Heart left ventricle (tissue), 16 donors: ENCODE measurements at regions not wholly inside any gene's neighbourhood (a gene's known extent, or its start where the extent isn't known, plus 50 kb on each side); places are given as distances from the start of the nearest gene placed in this dataset.

Source experiments
- ATAC-seq, 4 donors: fragments of 200-7000 bp; cut with Tn5 transposase; one replicate each; pipeline ENCODE4 v1.9.1; 2020 to 2022; ENCODE audit warnings: moderate library complexity in 4 of 4, mild to moderate bottlenecking in 3 of 4, moderate number of reproducible peaks in 1 of 4
- DNase-seq, 5 donors: peaks; one replicate each; pipeline ENCODE4 v3.0.0-alpha.2; 2020
- H3K27ac ChIP-seq, 12 donors: fragments of 200-600 bp; sonication (generic) in 4 of 12; one replicate each; pipeline versions ENCODE4 v1.5.0 to v1.8.0; 2016 to 2022; ENCODE audit warnings: mild to moderate bottlenecking in 2 of 12
- H3K27me3 ChIP-seq, 9 donors: fragments of 200-600 bp; sonication (generic) in 2 of 9; one replicate each; pipeline versions ENCODE4 v1.5.1 to v1.8.0; 2016 to 2022; ENCODE audit warnings: mild to moderate bottlenecking in 3 of 9
- H3K36me3 ChIP-seq, 9 donors: fragments of 200-600 bp; sonication (generic) in 2 of 9; one replicate each; pipeline versions ENCODE4 v1.5.0 to v1.8.0; 2018 to 2022; ENCODE audit warnings: mild to moderate bottlenecking in 2 of 9
- H3K4me1 ChIP-seq, 12 donors: fragments of 200-600 bp; sonication (generic) in 4 of 12; one replicate each; pipeline versions ENCODE4 v1.5.0 to v1.8.0; 2016 to 2022; ENCODE audit warnings: mild to moderate bottlenecking in 3 of 12
- H3K4me3 ChIP-seq, 12 donors: fragments of 200-600 bp; sonication (generic) in 4 of 12; one replicate each; pipeline versions ENCODE4 v1.5.0 to v1.8.0; 2017 to 2022; ENCODE audit warnings: mild to moderate bottlenecking in 9 of 12, moderate library complexity in 4 of 12
- H3K9me3 ChIP-seq, 12 donors: fragments of 200-600 bp; sonication (generic) in 4 of 12; one replicate each; pipeline versions ENCODE4 v1.5.0 to v1.8.0; 2016 to 2022; ENCODE audit warnings: mild to moderate bottlenecking in 1 of 12
- POLR2A ChIP-seq, 2 donors: fragments of 450-650 bp; IDR thresholded peaks; one replicate each; pipeline ENCODE4 v1.6.1; 2017; ENCODE audit warnings: antibody characterized with exemption in 2 of 2, mild to moderate bottlenecking in 2 of 2, moderate library complexity in 2 of 2
- WGBS, 4 donors: extraction: QIAGEN DNeasy Blood & Tissue Kit in 2 of 4; methylation state at CpG; one replicate each; pipeline versions ENCODE4 v1.1.5 to v1.1.7; 2013 to 2018; 5-methylcytosine and 5-hydroxymethylcytosine counted together
- intact Hi-C, 10 donors: fragments of 100-400 bp; cut with DNase I; formaldehyde crosslinking; loops; one replicate each; pipeline versions ENCODE4 v1.11.1 to v1.14.2; 2022
- TF ChIP-seq, protein P1 (sequence below), 12 donors: fragments of 200-600 bp; sonication (generic) in 4 of 12; IDR thresholded peaks; one replicate each; pipeline versions ENCODE4 v1.5.0 to v1.8.0; 2018 to 2022; ENCODE audit warnings: antibody characterized with exemption in 12 of 12, mild to moderate bottlenecking in 5 of 12
- donor health status: ischemic (EF 13 %, LVEDD 7.1; RV severe dilation, severe dysfunction).
- donor health status: healthy with polysubstance abuse.
- donor health status: DM: no; HTN: yes; CAD: no.
- donor health status: DM: no; HTN: no; CAD: no.
- donor health status: ischemic (EF 25% LVEDD 6.9; RV normal size, moderate dysfunction).
- donor health status: ischemic (EF 25% LVEDD 5.7; RV mildly dilated, moderate dysfunction).
- donor health status: healthy.
- donor health status: DM: yes; HTN: yes; CAD: no.
- donor health status: ischemic (EF 35%, LVEDD 5.7; RV mildly dilated, moderate dysfunction).
- donor health status: nonischemic (EF 11% LVEDD 7.7; RV severe dilation, severe dysfunction).
- donor health status: DM: yes; HTN: yes; CAD: no.
- donor health status: PGD.
- donor health status: ischemic (EF 29% LVEDD 5.4; RV normal size, mild dysfunction).
- donor health status: nonischemic (EF 23%, LVEDD 6.1; RV moderate dilation, normal function).

DNA sequence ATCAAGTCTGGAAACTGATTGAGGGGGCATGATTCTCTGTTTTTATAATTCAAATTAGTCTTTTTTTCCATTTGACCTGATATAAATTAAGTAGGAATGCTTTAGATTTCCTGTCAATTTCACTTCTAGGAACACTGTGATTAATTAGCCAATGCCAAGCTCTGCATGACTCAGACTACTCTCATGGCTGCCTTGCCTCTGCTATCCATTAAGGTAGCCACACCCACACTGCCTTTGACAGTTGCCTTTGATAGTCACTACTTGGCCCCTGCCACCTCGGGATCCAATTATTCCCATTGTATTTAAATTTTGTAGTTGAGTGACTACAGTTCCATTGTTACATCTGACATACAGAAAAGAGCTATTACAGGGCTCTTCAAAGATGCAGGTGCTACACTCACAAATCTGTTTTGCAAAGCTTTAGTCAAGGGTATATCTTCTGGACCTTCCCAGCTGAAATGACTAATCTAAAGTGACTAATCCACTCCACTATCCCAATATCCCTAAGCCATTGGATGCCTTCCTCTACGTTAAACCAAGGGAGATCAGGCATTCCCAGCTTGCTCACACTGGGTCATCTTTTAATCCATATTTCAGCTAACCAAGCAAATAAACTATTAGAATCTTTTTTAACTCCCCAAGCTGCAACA lies 1193.1 kb upstream of the MIR17HG start:
- no peaks in the 10 kb centered on the region for H3K27me3 ChIP-seq
- no peak overlapping the region for H3K4me3 ChIP-seq
- no peak for DNase-seq
- no peaks in the 10 kb centered on the region for H3K36me3 ChIP-seq
- intact Hi-C loops: no loop called here
- no peak overlapping the region for H3K27ac ChIP-seq
- TF ChIP-seq POLR2A (IDR thresholded peaks at IDR 0.05): no peak
- TF ChIP-seq, protein P1, sequence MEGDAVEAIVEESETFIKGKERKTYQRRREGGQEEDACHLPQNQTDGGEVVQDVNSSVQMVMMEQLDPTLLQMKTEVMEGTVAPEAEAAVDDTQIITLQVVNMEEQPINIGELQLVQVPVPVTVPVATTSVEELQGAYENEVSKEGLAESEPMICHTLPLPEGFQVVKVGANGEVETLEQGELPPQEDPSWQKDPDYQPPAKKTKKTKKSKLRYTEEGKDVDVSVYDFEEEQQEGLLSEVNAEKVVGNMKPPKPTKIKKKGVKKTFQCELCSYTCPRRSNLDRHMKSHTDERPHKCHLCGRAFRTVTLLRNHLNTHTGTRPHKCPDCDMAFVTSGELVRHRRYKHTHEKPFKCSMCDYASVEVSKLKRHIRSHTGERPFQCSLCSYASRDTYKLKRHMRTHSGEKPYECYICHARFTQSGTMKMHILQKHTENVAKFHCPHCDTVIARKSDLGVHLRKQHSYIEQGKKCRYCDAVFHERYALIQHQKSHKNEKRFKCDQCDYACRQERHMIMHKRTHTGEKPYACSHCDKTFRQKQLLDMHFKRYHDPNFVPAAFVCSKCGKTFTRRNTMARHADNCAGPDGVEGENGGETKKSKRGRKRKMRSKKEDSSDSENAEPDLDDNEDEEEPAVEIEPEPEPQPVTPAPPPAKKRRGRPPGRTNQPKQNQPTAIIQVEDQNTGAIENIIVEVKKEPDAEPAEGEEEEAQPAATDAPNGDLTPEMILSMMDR (IDR thresholded peaks at IDR 0.05): no peak
- no peak for ATAC-seq
- no peaks in the 10 kb centered on the region for H3K9me3 ChIP-seq
- no peaks in the 10 kb centered on the region for H3K4me1 ChIP-seq
- WGBS, 4 donors: 82 to 90% (median 86%) methylated on average over 2 of the region's 2 CpGs

- WGBS, 4 donors: 37 to 50% (median 45%) methylated on average over 1 of the region's 1 CpG
- Histone ChIP-seq H3K4me3 (no peak overlapping the region), H3K36me3 (no peaks in the 10 kb centered on the region), H3K4me1 (no peaks in the 10 kb centered on the region), H3K9me3 (no peaks in the 10 kb centered on the region), H3K27me3 (no peaks in the 10 kb centered on the region), H3K27ac (no peak overlapping the region)
- TF ChIP-seq POLR2A (IDR thresholded peaks at IDR 0.05): no peak
- TF ChIP-seq, protein P1 (IDR thresholded peaks at IDR 0.05): no peak
- ATAC-seq: no peak
- intact Hi-C loops: no loop called here
- DNase-seq: no peak
These were observed 1191.1 kb upstream of the MIR17HG start for GRCh38 chr13:90156390-90156789.

- intact Hi-C loops: no loop called here
- Histone ChIP-seq H3K4me1 (no peaks in the 10 kb centered on the region), H3K4me3 (no peak overlapping the region), H3K27ac (no peak overlapping the region), H3K27me3 (no peaks in the 10 kb centered on the region), H3K9me3 (no peaks in the 10 kb centered on the region), H3K36me3 (no peaks in the 10 kb centered on the region)
- ATAC-seq (no peak), DNase-seq (no peak)
- WGBS, 4 donors: 73 to 89% (median 81%) methylated on average over 1 of the region's 1 CpG
- TF ChIP-seq, protein P1 (IDR thresholded peaks at IDR 0.05): no peak
- TF ChIP-seq POLR2A (IDR thresholded peaks at IDR 0.05): no peak
These were observed 1178.5 kb upstream of the MIR17HG start for GRCh38 chr13:90168953-90169352.

GRCh38 chr13:90170208-90170607 lies 1177.3 kb upstream of the MIR17HG start:
- WGBS, 4 donors: 25 to 53% (median 47%) methylated on average over 1 of the region's 1 CpG
- ATAC-seq: no peak
- H3K27ac ChIP-seq: no peak overlapping the region
- TF ChIP-seq, protein P1 (IDR thresholded peaks at IDR 0.05): no peak
- TF ChIP-seq POLR2A (IDR thresholded peaks at IDR 0.05): no peak
- H3K27me3 ChIP-seq: no peaks in the 10 kb centered on the region
- H3K9me3 ChIP-seq: no peaks in the 10 kb centered on the region
- H3K4me1 ChIP-seq: no peaks in the 10 kb centered on the region
- no peak overlapping the region for H3K4me3 ChIP-seq
- DNase-seq: no peak
- no peaks in the 10 kb centered on the region for H3K36me3 ChIP-seq
- intact Hi-C loops: no loop called here
